ENCODE measurements at regions not wholly inside any gene's neighbourhood (a gene's known extent, or its start where the extent isn't known, plus 50 kb on each side); places are given as distances from the start of the nearest gene placed in this dataset.
A peak's percentile ranks its signal among the peaks of the same experiment; 100 is the strongest.

GRCh38 chrX:113770806-113771205 is 813.1 kb upstream of the HTR2C start:
- no peak for DNase-seq (ENCODE audit: low read depth)
- no peak overlapping the region for H3K4me3 ChIP-seq (ENCODE audit: low read depth, low read length)
- no peak for TF ChIP-seq CTCF (conservative IDR thresholded peaks at IDR 0.05; ENCODE audit: low read depth, low read length)

GRCh38 chrX:113770071-113770470 is 813.8 kb upstream of the HTR2C start:
- H3K4me3 ChIP-seq (ENCODE audit: low read depth, low read length): no peak overlapping the region
- no peak for DNase-seq (ENCODE audit: low read depth)
- no peak for TF ChIP-seq CTCF (conservative IDR thresholded peaks at IDR 0.05; ENCODE audit: low read depth, low read length)

GRCh38 chrX:113759422-113759821 is 824.5 kb upstream of the HTR2C start:
- TF ChIP-seq CTCF (conservative IDR thresholded peaks at IDR 0.05; ENCODE audit: low read depth, low read length): no peak
- H3K4me3 ChIP-seq (ENCODE audit: low read depth, low read length): no peak overlapping the region
- no peak for DNase-seq (ENCODE audit: low read depth)

- no peak overlapping the region for H3K4me3 ChIP-seq (ENCODE audit: low read depth, low read length)
- TF ChIP-seq CTCF (conservative IDR thresholded peaks at IDR 0.05; ENCODE audit: low read depth, low read length): no peak
- DNase-seq (ENCODE audit: low read depth): no peak
Observed at GRCh38 chrX:113747274-113747973, 836.5 kb upstream of the HTR2C start.

- no peak for DNase-seq (ENCODE audit: low read depth)
- TF ChIP-seq CTCF (conservative IDR thresholded peaks at IDR 0.05; ENCODE audit: low read depth, low read length): no peak
- H3K4me3 ChIP-seq (ENCODE audit: low read depth, low read length): no peak overlapping the region
Observed at GRCh38 chrX:113743069-113743468, 840.8 kb upstream of the HTR2C start.

- no peak for DNase-seq (ENCODE audit: low read depth)
- peak; percentile 26 for TF ChIP-seq CTCF (conservative IDR thresholded peaks at IDR 0.05; ENCODE audit: low read depth, low read length)
- H3K4me3 ChIP-seq (ENCODE audit: low read depth, low read length): no peak overlapping the region
Observed at GRCh38 chrX:113741744-113742143, 842.1 kb upstream of the HTR2C start.

- no peak overlapping the region for H3K4me3 ChIP-seq (ENCODE audit: low read depth, low read length)
- TF ChIP-seq CTCF (conservative IDR thresholded peaks at IDR 0.05; ENCODE audit: low read depth, low read length): no peak
- DNase-seq (ENCODE audit: low read depth): no peak
Observed at GRCh38 chrX:113728937-113729336, 854.9 kb upstream of the HTR2C start.
